ENCODE measurements at regions not wholly inside any gene's neighbourhood (a gene's known extent, or its start where the extent isn't known, plus 50 kb on each side); places are given as distances from the start of the nearest gene placed in this dataset.

DNA sequence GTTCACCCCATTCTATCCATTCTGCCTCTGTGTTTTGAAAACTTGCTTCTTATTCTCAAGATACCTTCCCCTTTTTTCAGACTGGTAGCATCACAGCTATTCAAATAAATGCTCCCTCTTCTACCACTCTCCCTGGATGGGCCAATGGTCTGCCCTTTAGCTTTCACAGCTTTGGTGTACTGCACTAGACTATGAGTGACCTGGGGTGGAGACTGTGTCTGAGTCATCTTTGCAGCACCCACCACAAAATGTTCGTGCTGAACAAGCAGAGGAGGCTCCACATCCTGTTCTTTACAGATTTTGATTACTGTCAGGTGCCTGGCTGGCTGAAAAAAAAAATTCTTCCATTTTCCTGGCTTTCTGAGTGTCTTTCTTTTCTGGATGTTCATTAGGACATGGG is 1104.1 kb upstream of the TMEM132C start:
- TF ChIP-seq, protein P1, sequence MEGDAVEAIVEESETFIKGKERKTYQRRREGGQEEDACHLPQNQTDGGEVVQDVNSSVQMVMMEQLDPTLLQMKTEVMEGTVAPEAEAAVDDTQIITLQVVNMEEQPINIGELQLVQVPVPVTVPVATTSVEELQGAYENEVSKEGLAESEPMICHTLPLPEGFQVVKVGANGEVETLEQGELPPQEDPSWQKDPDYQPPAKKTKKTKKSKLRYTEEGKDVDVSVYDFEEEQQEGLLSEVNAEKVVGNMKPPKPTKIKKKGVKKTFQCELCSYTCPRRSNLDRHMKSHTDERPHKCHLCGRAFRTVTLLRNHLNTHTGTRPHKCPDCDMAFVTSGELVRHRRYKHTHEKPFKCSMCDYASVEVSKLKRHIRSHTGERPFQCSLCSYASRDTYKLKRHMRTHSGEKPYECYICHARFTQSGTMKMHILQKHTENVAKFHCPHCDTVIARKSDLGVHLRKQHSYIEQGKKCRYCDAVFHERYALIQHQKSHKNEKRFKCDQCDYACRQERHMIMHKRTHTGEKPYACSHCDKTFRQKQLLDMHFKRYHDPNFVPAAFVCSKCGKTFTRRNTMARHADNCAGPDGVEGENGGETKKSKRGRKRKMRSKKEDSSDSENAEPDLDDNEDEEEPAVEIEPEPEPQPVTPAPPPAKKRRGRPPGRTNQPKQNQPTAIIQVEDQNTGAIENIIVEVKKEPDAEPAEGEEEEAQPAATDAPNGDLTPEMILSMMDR (IDR thresholded peaks at IDR 0.05) = no peak
- TF ChIP-seq POLR2A (IDR thresholded peaks at IDR 0.05) = no peak
